Urinary bladder (tissue), 3 donors: ENCODE measurements at regions not wholly inside any gene's neighbourhood (a gene's known extent, or its start where the extent isn't known, plus 50 kb on each side); places are given as distances from the start of the nearest gene placed in this dataset.

Source experiments
- DNase-seq: peaks from one replicate; pipeline ENCODE4 v3.0.0-alpha.2; 2015; ENCODE audit errors: extremely low spot score
- H3K27ac ChIP-seq: one replicate; pipeline ENCODE4 v1.5.1; 2013; ENCODE audit warnings: low read depth, mild to moderate bottlenecking, moderate library complexity
- H3K36me3 ChIP-seq: one replicate; pipeline ENCODE4 v1.6.1; 2013; ENCODE audit warnings: mild to moderate bottlenecking, moderate library complexity; ENCODE audit not compliant: insufficient read depth
- H3K4me1 ChIP-seq: one replicate; pipeline ENCODE4 v1.6.1; 2013; ENCODE audit warnings: mild to moderate bottlenecking, moderate library complexity; ENCODE audit not compliant: insufficient read depth
- H3K4me3 ChIP-seq: one replicate; pipeline ENCODE4 v1.5.1; 2013; ENCODE audit warnings: low read depth, low read length
- WGBS: extraction: QIAGEN DNeasy Blood & Tissue Kit; methylation state at CpG from one replicate; pipeline ENCODE4 v1.1.7; 2013; 5-methylcytosine and 5-hydroxymethylcytosine counted together
- donor health status: healthy with polysubstance abuse.
- donor health status: healthy.

DNA sequence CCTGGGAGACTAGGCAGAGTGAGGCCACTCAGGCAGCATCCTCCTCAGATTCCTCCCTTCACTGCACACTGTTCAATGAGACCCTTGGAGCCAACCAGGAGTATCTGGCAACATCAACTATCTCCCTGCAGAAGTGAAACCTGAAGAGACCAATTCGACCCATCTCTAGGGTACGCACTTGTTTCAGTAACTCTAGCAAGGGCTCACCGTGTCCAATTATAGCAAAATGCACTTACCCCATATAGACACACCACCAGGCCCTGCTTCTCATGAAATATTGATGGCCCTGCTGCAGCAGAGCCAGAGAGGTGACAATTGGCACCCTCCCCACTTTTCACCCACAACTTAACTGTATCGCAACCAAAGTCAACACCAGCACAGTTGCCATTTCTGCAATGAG is 196.1 kb upstream of the IGF1R start:
- 94% methylated on average over 4 of the region's 4 CpGs for WGBS
- no peak overlapping the region for H3K4me3 ChIP-seq
- H3K36me3 ChIP-seq = no peaks in the 10 kb centered on the region
- DNase-seq = no peak
- H3K27ac ChIP-seq = no peak overlapping the region
- H3K4me1 ChIP-seq = peaks cover 2% of the 10 kb centered on the region

- WGBS = 91% methylated on average over 5 of the region's 5 CpGs
- Histone ChIP-seq H3K27ac (no peak overlapping the region), H3K36me3 (no peaks in the 10 kb centered on the region), H3K4me3 (no peak overlapping the region), H3K4me1 (no peaks in the 10 kb centered on the region)
- DNase-seq = no peak
These were observed 192.4 kb upstream of the IGF1R start for GRCh38 chr15:98455904-98456303.

DNA sequence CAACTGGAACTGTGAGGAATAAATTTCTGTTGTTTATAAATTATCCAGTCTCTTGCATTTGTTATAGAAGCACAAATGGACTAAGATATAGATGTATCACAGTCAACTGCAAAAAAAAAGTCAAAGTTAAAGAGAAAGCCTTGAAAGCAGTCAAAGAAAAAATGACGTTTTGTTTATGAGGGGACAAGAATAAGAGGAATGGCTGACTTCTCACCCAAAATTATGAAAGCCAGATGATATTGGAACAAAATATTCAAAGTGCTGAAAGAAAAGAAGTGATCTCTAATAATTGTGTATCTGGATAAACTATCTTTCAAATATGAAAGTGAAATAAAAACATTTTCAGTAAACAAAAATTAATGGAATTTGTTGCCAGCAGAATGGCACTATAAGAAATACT is 171.8 kb upstream of the IGF1R start:
- H3K27ac ChIP-seq = no peak overlapping the region
- WGBS = 63% methylated on average over 1 of the region's 1 CpG

DNA sequence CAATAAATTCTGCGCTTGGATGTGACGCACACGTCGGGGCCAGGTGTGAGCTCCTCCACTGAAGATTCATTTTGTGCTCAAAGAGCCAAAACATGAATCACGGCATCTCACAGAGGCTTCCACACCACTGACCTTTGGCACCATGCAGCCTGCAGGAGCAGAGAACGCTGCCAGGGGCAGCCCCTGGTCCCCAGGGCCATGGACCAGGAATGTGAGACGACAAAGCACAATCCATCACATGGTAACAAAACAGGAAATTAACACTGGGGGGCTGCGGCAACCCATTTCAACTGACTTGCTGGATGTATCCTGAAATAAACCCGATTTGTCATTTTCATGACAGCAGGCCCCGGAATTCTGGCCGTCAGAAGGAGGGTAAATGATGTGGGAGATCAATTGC is 167.5 kb upstream of the IGF1R start:
- 69% methylated on average over 11 of the region's 11 CpGs for WGBS
- DNase-seq = no peak
- no peaks in the 10 kb centered on the region for H3K4me1 ChIP-seq
- no peaks in the 10 kb centered on the region for H3K36me3 ChIP-seq
- no peak overlapping the region for H3K27ac ChIP-seq
- no peak overlapping the region for H3K4me3 ChIP-seq

More for the DNA sequence above, 171.8 kb upstream of the IGF1R start:
- Histone ChIP-seq H3K36me3 (no peaks in the 10 kb centered on the region), H3K4me1 (no peaks in the 10 kb centered on the region), H3K4me3 (no peak overlapping the region)
- no peak for DNase-seq

DNA sequence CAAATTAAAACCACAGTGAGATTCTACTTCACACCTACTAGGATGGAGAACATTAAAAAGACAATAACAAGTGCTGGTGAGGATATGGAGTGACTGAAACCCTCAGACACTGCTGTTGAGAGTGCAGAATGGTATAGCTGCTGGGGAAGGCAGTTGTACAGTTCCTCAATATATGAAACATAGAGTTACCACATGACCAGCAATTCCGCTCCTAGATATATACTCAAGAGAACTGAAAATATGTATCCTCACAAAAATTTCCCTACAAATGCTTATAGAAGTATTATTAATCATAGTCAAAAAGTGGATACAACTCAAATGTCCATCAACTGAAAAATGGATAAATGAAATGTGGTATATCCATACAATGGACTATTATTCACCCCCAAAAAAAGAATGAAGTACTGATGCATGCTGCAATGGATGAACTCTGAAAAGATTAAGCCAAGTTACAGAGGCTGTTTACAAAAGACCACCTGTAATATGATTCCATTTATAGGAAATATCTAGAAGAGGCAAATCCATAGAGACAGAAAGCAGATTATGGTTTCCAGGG is 164.7 kb upstream of the IGF1R start:
- no peaks in the 10 kb centered on the region for H3K36me3 ChIP-seq
- DNase-seq = no peak
- no peak overlapping the region for H3K27ac ChIP-seq
- H3K4me3 ChIP-seq = no peak overlapping the region
- H3K4me1 ChIP-seq = no peaks in the 10 kb centered on the region
- 99% methylated on average over 1 of the region's 1 CpG for WGBS

DNA sequence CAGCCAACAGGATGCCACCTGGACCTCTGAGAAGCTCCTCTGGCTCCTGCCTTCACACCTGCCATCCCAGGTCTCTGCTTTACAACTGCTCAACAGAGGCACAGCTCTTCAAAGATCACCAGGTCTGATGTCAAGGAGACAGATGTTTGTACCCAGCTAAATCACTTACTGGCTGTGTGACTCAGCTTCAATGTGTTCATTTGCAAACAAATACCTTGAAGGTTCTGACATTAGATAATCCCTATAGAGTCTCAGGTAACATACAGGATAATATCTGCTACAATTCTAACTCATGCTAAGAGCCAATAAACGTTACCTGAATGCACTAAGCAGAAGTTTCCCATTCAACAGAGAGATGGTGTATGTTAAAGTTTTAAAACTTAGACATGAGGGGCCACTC is 163.4 kb upstream of the IGF1R start:
- no peak for DNase-seq
- 61% methylated on average over 1 of the region's 1 CpG for WGBS
- Histone ChIP-seq H3K36me3 (no peaks in the 10 kb centered on the region), H3K27ac (no peak overlapping the region), H3K4me3 (no peak overlapping the region), H3K4me1 (no peaks in the 10 kb centered on the region)

DNA sequence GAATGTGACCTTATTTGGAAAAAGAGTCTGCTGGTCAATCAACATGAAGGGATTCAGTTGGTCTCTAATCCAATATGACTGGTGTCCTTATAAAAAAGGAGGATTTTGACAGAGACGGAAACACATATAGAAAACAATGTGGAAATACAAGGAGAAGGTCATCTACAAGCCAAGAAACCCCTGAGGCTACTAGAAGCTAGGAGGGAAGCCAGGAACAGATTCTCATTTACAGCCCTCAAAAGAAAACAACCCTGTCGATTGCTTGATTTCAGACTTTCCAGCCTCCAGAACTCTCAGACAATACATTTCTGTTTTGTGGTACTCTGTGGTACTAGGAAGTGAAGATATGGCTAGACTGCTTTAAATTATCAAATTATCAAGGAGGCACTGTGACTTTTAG is 162.9 kb upstream of the IGF1R start:
- Histone ChIP-seq H3K4me1 (no peaks in the 10 kb centered on the region), H3K36me3 (no peaks in the 10 kb centered on the region), H3K27ac (no peak overlapping the region), H3K4me3 (no peak overlapping the region)
- DNase-seq = no peak
- 70% methylated on average over 2 of the region's 2 CpGs for WGBS

GRCh38 chr15:98493966-98494511 is 154.3 kb upstream of the IGF1R start:
- no peak for DNase-seq
- Histone ChIP-seq H3K27ac (no peak overlapping the region), H3K4me3 (no peak overlapping the region), H3K4me1 (no peaks in the 10 kb centered on the region), H3K36me3 (no peaks in the 10 kb centered on the region)
- 84% methylated on average over 5 of the region's 5 CpGs for WGBS

DNA sequence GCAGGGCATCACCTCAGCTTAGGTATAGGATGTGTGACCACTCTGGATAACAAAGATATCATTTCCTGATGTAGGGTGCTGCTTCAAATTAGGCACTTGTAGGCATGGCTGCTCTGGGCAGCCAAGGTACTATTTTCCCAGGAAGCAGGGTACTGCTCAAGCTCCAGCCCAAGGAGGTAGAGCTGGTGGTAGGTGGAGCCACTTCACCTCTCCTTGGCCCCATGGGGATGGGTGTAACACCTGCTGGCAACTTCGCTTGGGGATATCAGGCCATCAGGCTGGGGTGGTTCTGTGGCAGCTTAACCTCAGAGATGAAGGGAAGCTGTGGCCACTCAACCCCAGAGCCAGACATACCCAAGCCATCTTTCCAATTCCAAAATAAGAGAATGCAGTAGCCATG is 147.1 kb upstream of the IGF1R start:
- no peak overlapping the region for H3K27ac ChIP-seq
- no peaks in the 10 kb centered on the region for H3K36me3 ChIP-seq
- no peaks in the 10 kb centered on the region for H3K4me1 ChIP-seq
- DNase-seq = no peak
- no peak overlapping the region for H3K4me3 ChIP-seq
- WGBS = 88% methylated on average over 1 of the region's 1 CpG

DNA sequence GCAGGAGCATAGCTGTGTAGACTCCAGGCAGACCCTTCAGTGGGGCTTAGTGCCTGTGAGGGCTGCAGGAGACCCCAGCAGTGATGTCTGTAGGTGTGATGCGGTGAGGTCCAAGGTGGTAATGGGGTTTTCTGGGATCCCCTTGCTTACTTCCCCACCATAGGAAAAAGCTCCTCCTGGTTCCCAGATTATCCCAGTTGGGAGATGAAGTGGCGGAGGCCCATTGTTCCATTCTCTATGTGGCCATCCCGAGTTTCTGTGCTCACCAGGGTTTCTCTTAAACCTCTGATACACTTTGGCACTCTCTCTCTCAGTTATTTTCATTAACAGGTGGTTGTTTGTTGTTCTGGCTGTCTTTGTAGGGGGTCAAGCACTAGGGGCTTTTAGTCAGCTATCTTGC is 146.7 kb upstream of the IGF1R start:
- Histone ChIP-seq H3K4me3 (no peak overlapping the region), H3K4me1 (no peaks in the 10 kb centered on the region), H3K36me3 (no peaks in the 10 kb centered on the region), H3K27ac (no peak overlapping the region)
- WGBS = 90% methylated on average over 3 of the region's 3 CpGs
- DNase-seq = no peak

- H3K27ac ChIP-seq = no peak overlapping the region
- H3K36me3 ChIP-seq = no peaks in the 10 kb centered on the region
- H3K4me3 ChIP-seq = no peak overlapping the region
- no peaks in the 10 kb centered on the region for H3K4me1 ChIP-seq
- WGBS = 16% methylated on average over 8 of the region's 8 CpGs
- DNase-seq = no peak
These were observed 144.4 kb upstream of the IGF1R start for GRCh38 chr15:98503970-98504369.

DNA sequence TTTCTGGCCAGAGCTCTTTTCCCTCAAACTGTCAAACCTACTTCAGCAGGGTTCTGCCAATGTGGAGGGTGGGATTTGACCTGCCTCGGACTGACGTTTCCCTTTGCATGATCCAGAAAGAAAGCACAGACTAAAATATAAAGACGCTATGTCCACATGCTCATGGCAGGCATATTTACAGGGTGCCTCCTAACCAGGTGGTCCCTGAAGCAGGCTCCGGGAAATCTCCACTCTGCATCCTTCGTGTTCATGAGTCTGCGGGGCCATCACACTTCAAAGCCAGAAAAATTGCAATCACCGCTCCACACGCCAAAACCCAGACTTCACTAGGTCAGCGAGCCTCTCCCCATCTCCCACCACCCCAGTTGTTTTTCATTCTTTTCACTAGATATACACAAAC is 143.3 kb upstream of the IGF1R start:
- no peak for DNase-seq
- 87% methylated on average over 9 of the region's 9 CpGs for WGBS
- Histone ChIP-seq H3K4me1 (no peaks in the 10 kb centered on the region), H3K4me3 (no peak overlapping the region), H3K36me3 (no peaks in the 10 kb centered on the region), H3K27ac (no peak overlapping the region)

GRCh38 chr15:98505611-98506031 is 142.7 kb upstream of the IGF1R start:
- 59% methylated on average over 7 of the region's 7 CpGs for WGBS

DNA sequence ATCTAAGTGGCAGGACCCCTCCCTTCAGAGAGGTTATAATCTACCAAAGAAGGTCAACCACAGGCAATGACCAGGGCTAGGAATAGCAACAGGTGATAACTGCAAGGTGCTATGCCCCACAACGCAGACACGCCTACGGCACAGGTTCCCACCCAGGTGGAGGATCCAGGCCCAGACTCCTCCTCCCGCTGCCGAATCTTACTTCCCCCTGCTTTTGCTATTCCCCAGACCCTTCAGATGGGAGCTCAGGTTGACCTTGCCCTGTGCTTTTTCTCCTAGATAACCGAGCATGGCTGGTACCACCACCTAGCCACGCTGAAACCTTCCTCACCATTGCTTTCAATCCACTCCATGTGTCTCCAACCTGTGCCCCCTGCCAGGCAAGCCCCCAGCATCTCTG is 142.2 kb upstream of the IGF1R start:
- WGBS = 96% methylated on average over 7 of the region's 7 CpGs

More at GRCh38 chr15:98505611-98506031, 142.7 kb upstream of the IGF1R start:
- Histone ChIP-seq H3K27ac (no peak overlapping the region), H3K4me1 (no peaks in the 10 kb centered on the region), H3K4me3 (no peak overlapping the region), H3K36me3 (no peaks in the 10 kb centered on the region)
- DNase-seq = no peak

GRCh38 chr15:98506711-98507110 is 141.6 kb upstream of the IGF1R start:
- Histone ChIP-seq H3K4me1 (no peaks in the 10 kb centered on the region), H3K4me3 (no peak overlapping the region), H3K36me3 (no peaks in the 10 kb centered on the region), H3K27ac (no peak overlapping the region)
- 66% methylated on average over 7 of the region's 7 CpGs for WGBS
- no peak for DNase-seq

More for the DNA sequence above, 142.2 kb upstream of the IGF1R start:
- Histone ChIP-seq H3K27ac (no peak overlapping the region), H3K4me1 (no peaks in the 10 kb centered on the region), H3K36me3 (no peaks in the 10 kb centered on the region), H3K4me3 (no peak overlapping the region)
- no peak for DNase-seq
